H1 (cell line): ENCODE measurements at regions not wholly inside any gene's neighbourhood (a gene's known extent, or its start where the extent isn't known, plus 50 kb on each side); places are given as distances from the start of the nearest gene placed in this dataset.

ENCODE experiments used
- BACH1 ChIP-seq: IDR thresholded peaks from 2 replicates; pipeline ENCODE4 v1.6.1; 2012; ENCODE audit warnings: low read length, improper control_type of control experiment
- CEBPB ChIP-seq: IDR thresholded peaks from 2 replicates; pipeline ENCODE4 v1.6.1; 2012; ENCODE audit warnings: low read depth, low read length
- CHD2 ChIP-seq: IDR thresholded peaks from 2 replicates; pipeline ENCODE4 v1.6.1; 2012; ENCODE audit warnings: low read length, improper control_type of control experiment
- CREB1 ChIP-seq: IDR thresholded peaks from 2 replicates; pipeline ENCODE4 v1.6.1; 2012; ENCODE audit warnings: inconsistent platforms
- HDAC2 ChIP-seq, 2 experiments: fragments of 300-600 bp in 1 of 2; sonication (generic) in 1 of 2; IDR thresholded peaks; 2 replicates each; pipeline ENCODE4 v1.6.1; 2011 to 2012; ENCODE audit warnings: low read depth in 2 of 2, low read length in 2 of 2, mild to moderate bottlenecking in 2 of 2, moderate library complexity in 2 of 2, borderline replicate concordance in 1 of 2, inconsistent platforms in 1 of 2
- JUND ChIP-seq: IDR thresholded peaks from 2 replicates; pipeline ENCODE4 v1.6.1; 2011; ENCODE audit warnings: mild to moderate bottlenecking, improper control_type of control experiment, low read length
- MAFK ChIP-seq: IDR thresholded peaks from 2 replicates; pipeline ENCODE4 v1.6.1; 2012; ENCODE audit warnings: low read depth, mild to moderate bottlenecking, improper control_type of control experiment, low read length
- NANOG ChIP-seq: IDR thresholded peaks from 2 replicates; pipeline ENCODE4 v1.6.1; 2011; ENCODE audit warnings: low read length, low read depth, mild to moderate bottlenecking, inconsistent platforms; ENCODE audit not compliant: insufficient read depth, poor library complexity, severe bottlenecking
- POU5F1 ChIP-seq: IDR thresholded peaks from 2 replicates; pipeline ENCODE4 v1.6.1; 2011; ENCODE audit warnings: low read depth, mild to moderate bottlenecking, low read length, moderate library complexity
- SIN3A ChIP-seq, 2 experiments: IDR thresholded peaks in 1 of 2; conservative IDR thresholded peaks in 1 of 2; 2 replicates each; pipeline ENCODE4 v1.6.1; 2011 to 2012; ENCODE audit warnings: low read length in 2 of 2, improper control_type of control experiment in 1 of 2, low read depth in 1 of 2, mild to moderate bottlenecking in 1 of 2
- SP1 ChIP-seq: IDR thresholded peaks from 2 replicates; pipeline ENCODE4 v1.6.1; 2011; ENCODE audit warnings: low read depth, low read length
- SRF ChIP-seq: IDR thresholded peaks from 2 replicates; pipeline ENCODE4 v1.6.1; 2011; ENCODE audit warnings: mild to moderate bottlenecking, low read depth, low read length, moderate library complexity
- TAF1 ChIP-seq: IDR thresholded peaks from 2 replicates; pipeline ENCODE4 v1.6.1; 2011; ENCODE audit warnings: mild to moderate bottlenecking, low read depth, low read length
- TCF12 ChIP-seq: IDR thresholded peaks from 2 replicates; pipeline ENCODE4 v1.6.1; 2011; ENCODE audit warnings: low read depth, mild to moderate bottlenecking, low read length
- TEAD4 ChIP-seq: IDR thresholded peaks from 2 replicates; pipeline ENCODE4 v1.6.1; 2012; ENCODE audit warnings: low read depth, low read length, inconsistent platforms, mixed read lengths
- TF ChIP-seq, protein P1 (sequence below): IDR thresholded peaks from 2 replicates; pipeline ENCODE4 v1.6.1; 2012; ENCODE audit warnings: inconsistent platforms
- TF ChIP-seq, protein P2 (sequence below): IDR thresholded peaks from 2 replicates; pipeline ENCODE4 v1.6.1; 2012; ENCODE audit warnings: inconsistent platforms
- TF ChIP-seq, protein P3 (sequence below), 3 experiments: IDR thresholded peaks; 1 replicate in 2 of 3; 2 replicates in 1 of 3; pipeline versions ENCODE4 v1.5.1 to v1.6.1; 2011; ENCODE audit warnings: low read length in 3 of 3, mild to moderate bottlenecking in 3 of 3, inconsistent platforms in 2 of 3, low read depth in 1 of 3, moderate library complexity in 1 of 3; ENCODE audit not compliant: insufficient read depth in 1 of 3; ENCODE audit errors: control extremely low read depth in 1 of 3
- TF ChIP-seq, protein P4 (sequence below): IDR thresholded peaks from 2 replicates; pipeline ENCODE4 v1.6.1; 2011; ENCODE audit warnings: low read depth, mild to moderate bottlenecking, low read length; ENCODE audit not compliant: insufficient read depth

DNA sequence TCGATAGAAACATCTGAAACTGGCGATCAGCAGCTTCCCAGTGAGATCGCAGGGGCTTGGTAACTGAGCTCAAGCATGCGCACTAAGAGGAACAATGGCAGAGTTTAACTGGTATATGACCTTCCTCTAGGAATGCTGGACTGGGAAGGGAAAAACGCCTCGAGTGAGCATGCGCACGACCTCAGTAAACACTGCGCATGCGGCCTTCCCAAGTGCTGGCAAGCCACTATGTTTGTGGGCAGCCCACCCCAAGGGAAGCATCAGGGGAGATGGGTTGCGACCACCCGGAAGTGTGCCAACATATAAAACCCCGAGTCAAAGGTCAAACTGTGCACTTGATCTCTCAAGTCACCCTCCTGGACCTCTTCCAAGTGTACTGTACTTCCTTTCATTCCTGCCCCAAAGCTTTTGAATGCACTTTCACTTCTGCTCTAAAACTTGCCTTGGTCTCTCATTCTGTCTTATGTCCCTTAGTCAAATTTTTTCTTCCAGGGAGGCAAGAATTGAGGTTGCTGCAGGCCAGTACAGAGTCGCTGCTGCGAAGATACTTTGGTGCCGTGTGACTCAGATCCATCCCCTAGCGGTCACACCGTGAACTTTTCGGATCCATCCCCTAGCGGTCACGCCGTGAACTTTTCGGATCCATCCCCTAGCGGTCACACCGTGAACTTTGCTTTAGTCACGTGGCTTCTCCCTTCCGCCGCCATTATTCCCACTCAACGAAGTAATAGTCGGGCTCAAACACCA is 243.3 kb downstream of the FAM43A start (continued):
- TF ChIP-seq TEAD4 (peak; percentile 44; the same call in 1 of the 2 replicates), TAF1 (no peak), SRF (peak; percentile 59), POU5F1 (0 out of 2 replicates have a peak, but pooled peaks have one; percentile 36), NANOG (no peak), CREB1 (peak; percentile 72), BACH1 (0 out of 2 replicates have a peak, but pooled peaks have one; percentile 14), SIN3A (conservative IDR thresholded peaks at IDR 0.05 in 1 of 2, IDR thresholded peaks at IDR 0.05 in 1 of 2; ENCODE audit: low read depth in 1 of 2, low read length in 2 of 2) (0 out of 4 replicates have a peak, but pooled peaks of 1 of the 2 experiments have one; percentile 45), CHD2 (0 out of 2 replicates have a peak, but pooled peaks have one; percentile 61), CEBPB (no peak), SP1 (0 out of 2 replicates have a peak, but pooled peaks have one; percentile 13), MAFK (no peak), JUND (peak; percentile 86), HDAC2 (IDR thresholded peaks at IDR 0.05; ENCODE audit: borderline replicate concordance in 1 of 2, low read depth in 2 of 2, low read length in 2 of 2) (0 out of 4 replicates have a peak, but pooled peaks of 1 of the 2 experiments have one; percentile 10), TCF12 (peak; percentile 89)
- TF ChIP-seq, protein P1, sequence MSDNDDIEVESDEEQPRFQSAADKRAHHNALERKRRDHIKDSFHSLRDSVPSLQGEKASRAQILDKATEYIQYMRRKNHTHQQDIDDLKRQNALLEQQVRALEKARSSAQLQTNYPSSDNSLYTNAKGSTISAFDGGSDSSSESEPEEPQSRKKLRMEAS: peak; percentile 96
- TF ChIP-seq, protein P2, sequence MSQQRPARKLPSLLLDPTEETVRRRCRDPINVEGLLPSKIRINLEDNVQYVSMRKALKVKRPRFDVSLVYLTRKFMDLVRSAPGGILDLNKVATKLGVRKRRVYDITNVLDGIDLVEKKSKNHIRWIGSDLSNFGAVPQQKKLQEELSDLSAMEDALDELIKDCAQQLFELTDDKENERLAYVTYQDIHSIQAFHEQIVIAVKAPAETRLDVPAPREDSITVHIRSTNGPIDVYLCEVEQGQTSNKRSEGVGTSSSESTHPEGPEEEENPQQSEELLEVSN: peak; percentile 96
- TF ChIP-seq, protein P3, sequence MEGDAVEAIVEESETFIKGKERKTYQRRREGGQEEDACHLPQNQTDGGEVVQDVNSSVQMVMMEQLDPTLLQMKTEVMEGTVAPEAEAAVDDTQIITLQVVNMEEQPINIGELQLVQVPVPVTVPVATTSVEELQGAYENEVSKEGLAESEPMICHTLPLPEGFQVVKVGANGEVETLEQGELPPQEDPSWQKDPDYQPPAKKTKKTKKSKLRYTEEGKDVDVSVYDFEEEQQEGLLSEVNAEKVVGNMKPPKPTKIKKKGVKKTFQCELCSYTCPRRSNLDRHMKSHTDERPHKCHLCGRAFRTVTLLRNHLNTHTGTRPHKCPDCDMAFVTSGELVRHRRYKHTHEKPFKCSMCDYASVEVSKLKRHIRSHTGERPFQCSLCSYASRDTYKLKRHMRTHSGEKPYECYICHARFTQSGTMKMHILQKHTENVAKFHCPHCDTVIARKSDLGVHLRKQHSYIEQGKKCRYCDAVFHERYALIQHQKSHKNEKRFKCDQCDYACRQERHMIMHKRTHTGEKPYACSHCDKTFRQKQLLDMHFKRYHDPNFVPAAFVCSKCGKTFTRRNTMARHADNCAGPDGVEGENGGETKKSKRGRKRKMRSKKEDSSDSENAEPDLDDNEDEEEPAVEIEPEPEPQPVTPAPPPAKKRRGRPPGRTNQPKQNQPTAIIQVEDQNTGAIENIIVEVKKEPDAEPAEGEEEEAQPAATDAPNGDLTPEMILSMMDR (IDR thresholded peaks at IDR 0.05; ENCODE audit: control extremely low read depth in 1 of 3, insufficient read depth in 1 of 3, low read depth in 1 of 3, low read length in 3 of 3): peak; percentile 99 to 100 (median 99)
- TF ChIP-seq, protein P4, sequence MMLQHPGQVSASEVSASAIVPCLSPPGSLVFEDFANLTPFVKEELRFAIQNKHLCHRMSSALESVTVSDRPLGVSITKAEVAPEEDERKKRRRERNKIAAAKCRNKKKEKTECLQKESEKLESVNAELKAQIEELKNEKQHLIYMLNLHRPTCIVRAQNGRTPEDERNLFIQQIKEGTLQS: peak; percentile 98
